Breast epithelium (tissue), 4 donors: ENCODE measurements at regions not wholly inside any gene's neighbourhood (a gene's known extent, or its start where the extent isn't known, plus 50 kb on each side); places are given as distances from the start of the nearest gene placed in this dataset.

Experiments used
- DNase-seq, 2 donors: peaks; one replicate each; pipeline ENCODE4 v3.0.0-alpha.2; 2019; ENCODE audit warnings: low spot score in 2 of 2
- H3K27ac ChIP-seq, 2 donors: fragments of 200-600 bp; sonication (generic) in 1 of 2; one replicate each; pipeline ENCODE4 v1.5.1; 2016 to 2019; ENCODE audit warnings: mild to moderate bottlenecking in 1 of 2
- H3K27me3 ChIP-seq, 2 donors: fragments of 200-600 bp; sonication (generic) in 1 of 2; one replicate each; pipeline versions ENCODE4 v1.5.1 to v1.6.0; 2017 to 2019; ENCODE audit warnings: control low read depth in 1 of 2, mild to moderate bottlenecking in 1 of 2
- H3K36me3 ChIP-seq: fragments of 200-600 bp; one replicate; pipeline ENCODE4 v1.5.1; 2019
- H3K4me1 ChIP-seq, 2 donors: fragments of 200-600 bp; sonication (generic); one replicate each; pipeline ENCODE4 v1.5.1; 2016 to 2019; ENCODE audit warnings: control low read depth in 1 of 2
- H3K4me3 ChIP-seq, 3 donors: fragments of 200-600 bp; sonication (generic); 1 replicate in 2 of 3; 2 replicates in 1 of 3; pipeline ENCODE4 v1.5.1; 2016 to 2019; ENCODE audit warnings: mild to moderate bottlenecking in 3 of 3, moderate library complexity in 2 of 3
- H3K9me3 ChIP-seq, 2 donors: fragments of 200-600 bp; sonication (generic) in 1 of 2; one replicate each; pipeline ENCODE4 v1.5.1; 2016 to 2019; ENCODE audit warnings: control low read depth in 1 of 2
- POLR2A ChIP-seq: fragments of 450-650 bp; IDR thresholded peaks from one replicate; pipeline ENCODE4 v1.6.1; 2016; ENCODE audit warnings: antibody characterized with exemption, mild to moderate bottlenecking, moderate library complexity
- POLR2AphosphoS5 ChIP-seq, 3 donors: sonication (generic); formaldehyde crosslinking; IDR thresholded peaks; one replicate each; pipeline ENCODE4 v1.6.1; 2017; ENCODE audit warnings: antibody characterized with exemption in 3 of 3
- intact Hi-C: fragments of 100-400 bp; cut with DNase I; formaldehyde crosslinking; loops from one replicate; pipeline ENCODE4 v1.15.1; 2023; ENCODE audit warnings: low total_unique reads
- TF ChIP-seq, protein P1 (sequence below), 3 donors: fragments of 450-650 bp; IDR thresholded peaks; one replicate each; pipeline ENCODE4 v1.5.1; 2016 to 2017; ENCODE audit warnings: antibody characterized with exemption in 3 of 3, mild to moderate bottlenecking in 3 of 3, moderate library complexity in 3 of 3

DNA sequence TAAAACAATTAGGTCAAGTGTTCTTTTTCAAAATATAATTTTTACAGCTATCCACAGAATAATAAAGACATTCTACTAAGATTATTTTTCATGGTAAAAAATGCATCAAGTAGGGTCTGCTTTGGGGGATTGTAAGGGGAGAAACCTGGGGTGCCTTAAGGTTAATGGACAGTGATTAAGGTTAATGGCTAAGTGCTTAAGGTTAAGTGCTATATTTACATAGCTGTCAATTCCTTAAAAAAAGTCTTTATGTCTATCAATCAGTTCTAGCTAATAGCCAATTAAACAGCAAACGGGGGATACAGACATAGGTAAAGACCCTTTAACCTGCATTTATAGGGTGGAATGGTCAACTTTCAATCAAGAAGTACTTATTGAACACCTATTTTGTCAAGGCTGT is 284.5 kb upstream of the SEMA3A start:
- H3K27ac ChIP-seq: no peak overlapping the region
- intact Hi-C loops: no loop called here

DNA sequence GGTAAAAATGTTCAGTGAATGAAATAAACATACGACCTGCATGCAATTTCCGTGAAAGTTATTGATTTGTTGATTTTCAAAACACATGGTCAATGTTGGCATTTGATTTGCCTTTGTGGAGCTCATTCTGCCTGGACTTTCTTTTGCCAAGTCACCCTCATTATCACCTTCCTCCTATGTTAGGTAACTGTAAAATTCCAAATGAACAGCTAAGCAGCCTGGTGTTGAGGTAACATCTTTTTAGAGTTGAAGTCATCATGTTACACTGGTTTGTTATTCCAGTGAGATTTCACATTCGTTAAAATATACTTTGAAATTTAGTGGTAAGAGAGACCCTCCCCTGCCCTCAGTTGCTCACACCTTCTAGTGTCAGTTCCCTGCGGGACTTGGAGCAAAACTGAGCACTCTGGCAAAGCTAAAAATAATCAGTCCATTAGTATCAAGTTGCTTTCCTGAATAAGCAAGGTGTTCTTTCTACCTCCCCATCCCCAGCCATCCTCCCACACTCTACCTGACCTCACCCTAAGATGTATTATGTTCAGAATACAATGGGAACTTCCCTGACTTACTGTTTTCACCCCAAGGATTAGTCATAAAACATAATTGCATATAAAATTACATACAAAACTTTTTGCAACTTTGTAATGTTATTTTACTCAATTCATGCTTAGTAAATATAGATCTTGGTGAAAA is 283.3 kb upstream of the SEMA3A start:
- Histone ChIP-seq H3K27me3 (no peaks in the 10 kb centered on the region), H3K4me1 (no peaks in the 10 kb centered on the region), H3K4me3 (no peak overlapping the region), H3K9me3 (no peaks in the 10 kb centered on the region), H3K27ac (no peak overlapping the region), H3K36me3 (no peaks in the 10 kb centered on the region)
- intact Hi-C loops: no loop called here
- DNase-seq: no peak
- no peak for TF ChIP-seq POLR2A
- TF ChIP-seq, protein P1, sequence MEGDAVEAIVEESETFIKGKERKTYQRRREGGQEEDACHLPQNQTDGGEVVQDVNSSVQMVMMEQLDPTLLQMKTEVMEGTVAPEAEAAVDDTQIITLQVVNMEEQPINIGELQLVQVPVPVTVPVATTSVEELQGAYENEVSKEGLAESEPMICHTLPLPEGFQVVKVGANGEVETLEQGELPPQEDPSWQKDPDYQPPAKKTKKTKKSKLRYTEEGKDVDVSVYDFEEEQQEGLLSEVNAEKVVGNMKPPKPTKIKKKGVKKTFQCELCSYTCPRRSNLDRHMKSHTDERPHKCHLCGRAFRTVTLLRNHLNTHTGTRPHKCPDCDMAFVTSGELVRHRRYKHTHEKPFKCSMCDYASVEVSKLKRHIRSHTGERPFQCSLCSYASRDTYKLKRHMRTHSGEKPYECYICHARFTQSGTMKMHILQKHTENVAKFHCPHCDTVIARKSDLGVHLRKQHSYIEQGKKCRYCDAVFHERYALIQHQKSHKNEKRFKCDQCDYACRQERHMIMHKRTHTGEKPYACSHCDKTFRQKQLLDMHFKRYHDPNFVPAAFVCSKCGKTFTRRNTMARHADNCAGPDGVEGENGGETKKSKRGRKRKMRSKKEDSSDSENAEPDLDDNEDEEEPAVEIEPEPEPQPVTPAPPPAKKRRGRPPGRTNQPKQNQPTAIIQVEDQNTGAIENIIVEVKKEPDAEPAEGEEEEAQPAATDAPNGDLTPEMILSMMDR (IDR thresholded peaks at IDR 0.05): no peak
- TF ChIP-seq POLR2AphosphoS5 (IDR thresholded peaks at IDR 0.05): no peak

More for the DNA sequence above, 284.5 kb upstream of the SEMA3A start:
- H3K4me1 ChIP-seq: no peaks in the 10 kb centered on the region
- no peaks in the 10 kb centered on the region for H3K36me3 ChIP-seq
- no peaks in the 10 kb centered on the region for H3K27me3 ChIP-seq
- H3K4me3 ChIP-seq: no peak overlapping the region
- H3K9me3 ChIP-seq: no peaks in the 10 kb centered on the region
- TF ChIP-seq POLR2A (no peak), POLR2AphosphoS5 (IDR thresholded peaks at IDR 0.05) (no peak)
- DNase-seq: no peak

DNA sequence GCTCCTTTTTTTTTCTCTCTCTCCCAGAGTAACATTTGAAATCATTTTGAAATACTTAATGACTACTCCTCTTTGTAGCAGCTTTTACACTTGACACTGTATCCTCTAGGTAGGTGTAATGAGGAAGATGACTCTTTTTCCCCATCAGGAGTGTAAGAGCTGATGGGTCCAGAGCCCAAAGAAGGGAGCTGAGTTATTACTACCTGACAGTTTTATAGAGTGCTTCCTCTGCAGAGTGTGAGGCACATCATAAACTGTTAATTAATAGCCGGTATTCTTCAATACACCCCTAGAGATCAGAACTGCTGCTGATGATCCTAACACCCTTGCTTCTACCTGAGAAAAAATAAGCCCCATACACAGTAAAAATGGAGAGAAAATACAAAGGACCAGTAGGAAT is 279.8 kb upstream of the SEMA3A start:
- no peaks in the 10 kb centered on the region for H3K9me3 ChIP-seq
- H3K36me3 ChIP-seq: no peaks in the 10 kb centered on the region
- intact Hi-C loops: no loop called here
- H3K27ac ChIP-seq: no peak overlapping the region
- no peak overlapping the region for H3K4me3 ChIP-seq
- DNase-seq: no peak
- no peaks in the 10 kb centered on the region for H3K27me3 ChIP-seq
- H3K4me1 ChIP-seq: no peaks in the 10 kb centered on the region
- TF ChIP-seq, protein P1 (IDR thresholded peaks at IDR 0.05): no peak
- TF ChIP-seq POLR2AphosphoS5 (IDR thresholded peaks at IDR 0.05) (no peak), POLR2A (no peak)

DNA sequence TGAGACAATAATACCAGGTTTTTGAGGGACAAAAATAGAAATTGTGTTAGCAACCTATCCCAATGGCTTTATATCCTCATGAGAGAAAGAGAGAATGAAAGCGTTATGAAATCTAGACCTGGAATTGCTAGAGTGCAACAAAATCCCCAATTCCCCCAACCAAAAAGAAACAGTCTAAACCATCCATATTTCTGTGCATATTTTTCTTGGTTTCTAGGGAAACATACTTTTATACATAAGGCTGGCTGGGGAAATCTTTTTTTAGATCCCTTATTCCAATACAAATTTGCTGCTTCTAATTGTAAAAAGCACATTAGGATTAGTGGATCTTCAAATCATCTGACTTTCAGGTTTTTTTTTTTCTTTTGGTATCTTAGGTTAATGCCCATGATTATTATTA is 277.0 kb upstream of the SEMA3A start:
- H3K9me3 ChIP-seq: no peaks in the 10 kb centered on the region
- H3K36me3 ChIP-seq: no peaks in the 10 kb centered on the region
- H3K4me1 ChIP-seq: no peaks in the 10 kb centered on the region
- no peak overlapping the region for H3K27ac ChIP-seq
- no peak for DNase-seq
- intact Hi-C loops: no loop called here
- TF ChIP-seq POLR2A (no peak), POLR2AphosphoS5 (IDR thresholded peaks at IDR 0.05) (no peak)
- TF ChIP-seq, protein P1 (IDR thresholded peaks at IDR 0.05): no peak
- no peak overlapping the region for H3K4me3 ChIP-seq
- no peaks in the 10 kb centered on the region for H3K27me3 ChIP-seq

DNA sequence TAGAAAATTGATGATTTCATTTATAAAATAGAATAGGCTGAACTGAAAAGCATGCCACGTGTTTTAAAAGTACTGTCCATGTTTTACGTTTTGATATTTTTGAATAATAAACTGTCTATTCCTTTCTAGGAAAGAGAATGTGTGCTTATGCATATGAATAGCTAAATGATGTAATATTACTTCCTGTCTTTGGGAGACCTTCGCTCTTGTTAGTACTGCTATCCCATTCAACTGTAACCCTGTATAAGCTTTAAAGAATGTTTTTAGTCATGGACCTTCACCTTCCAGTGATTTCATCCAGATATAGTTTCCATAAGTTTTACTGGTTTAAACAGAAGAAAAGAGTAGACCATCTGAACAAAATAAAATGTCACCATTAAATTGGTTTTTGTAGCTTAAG is 274.4 kb upstream of the SEMA3A start:
- no peak for DNase-seq
- TF ChIP-seq POLR2A: no peak
- no peak for TF ChIP-seq POLR2AphosphoS5 (IDR thresholded peaks at IDR 0.05)
- TF ChIP-seq, protein P1 (IDR thresholded peaks at IDR 0.05): no peak
- no peak overlapping the region for H3K4me3 ChIP-seq
- no peaks in the 10 kb centered on the region for H3K36me3 ChIP-seq
- no peaks in the 10 kb centered on the region for H3K27me3 ChIP-seq
- no peak overlapping the region for H3K27ac ChIP-seq
- no peaks in the 10 kb centered on the region for H3K9me3 ChIP-seq
- H3K4me1 ChIP-seq: no peaks in the 10 kb centered on the region
- intact Hi-C loops: no loop called here
